Esophagus muscularis mucosa (tissue), 3 donors: ENCODE measurements at regions not wholly inside any gene's neighbourhood (a gene's known extent, or its start where the extent isn't known, plus 50 kb on each side); places are given as distances from the start of the nearest gene placed in this dataset.

Source experiments
- POLR2A ChIP-seq: fragments of 450-650 bp; IDR thresholded peaks from one replicate; pipeline ENCODE4 v1.6.1; 2017; ENCODE audit warnings: antibody characterized with exemption, moderate library complexity, mild to moderate bottlenecking, low read depth
- TF ChIP-seq, protein P1 (sequence below), 3 experiments: fragments of 200-600 bp in 2 of 3; fragments of 450-650 bp in 1 of 3; sonication (generic) in 2 of 3; IDR thresholded peaks; one replicate each; pipeline ENCODE4 v1.5.1; 2017 to 2019; ENCODE audit warnings: antibody characterized with exemption in 3 of 3, mild to moderate bottlenecking in 2 of 3, moderate library complexity in 1 of 3

DNA sequence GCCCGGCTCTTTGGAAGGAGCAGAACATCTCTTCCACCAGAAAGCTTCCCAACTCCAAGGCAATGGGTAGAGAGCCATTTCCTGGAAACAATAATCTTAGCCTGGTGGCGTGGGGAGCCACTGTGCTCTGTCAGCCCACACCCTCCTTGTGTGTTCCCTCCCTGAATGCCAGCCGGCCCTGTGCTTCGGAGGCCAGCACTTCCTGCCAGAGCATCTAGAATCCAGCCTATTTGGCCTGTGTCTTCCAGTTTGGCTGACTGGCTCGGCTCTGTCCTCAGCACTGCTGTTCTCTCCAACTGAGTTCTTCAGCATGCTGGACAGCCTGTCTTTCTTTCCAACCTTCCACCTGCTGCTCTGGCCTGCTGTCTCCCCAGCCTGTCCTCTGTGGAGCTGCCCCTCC is 349.3 kb downstream of the MFSD1 start:
- no peak for TF ChIP-seq POLR2A
- TF ChIP-seq, protein P1, sequence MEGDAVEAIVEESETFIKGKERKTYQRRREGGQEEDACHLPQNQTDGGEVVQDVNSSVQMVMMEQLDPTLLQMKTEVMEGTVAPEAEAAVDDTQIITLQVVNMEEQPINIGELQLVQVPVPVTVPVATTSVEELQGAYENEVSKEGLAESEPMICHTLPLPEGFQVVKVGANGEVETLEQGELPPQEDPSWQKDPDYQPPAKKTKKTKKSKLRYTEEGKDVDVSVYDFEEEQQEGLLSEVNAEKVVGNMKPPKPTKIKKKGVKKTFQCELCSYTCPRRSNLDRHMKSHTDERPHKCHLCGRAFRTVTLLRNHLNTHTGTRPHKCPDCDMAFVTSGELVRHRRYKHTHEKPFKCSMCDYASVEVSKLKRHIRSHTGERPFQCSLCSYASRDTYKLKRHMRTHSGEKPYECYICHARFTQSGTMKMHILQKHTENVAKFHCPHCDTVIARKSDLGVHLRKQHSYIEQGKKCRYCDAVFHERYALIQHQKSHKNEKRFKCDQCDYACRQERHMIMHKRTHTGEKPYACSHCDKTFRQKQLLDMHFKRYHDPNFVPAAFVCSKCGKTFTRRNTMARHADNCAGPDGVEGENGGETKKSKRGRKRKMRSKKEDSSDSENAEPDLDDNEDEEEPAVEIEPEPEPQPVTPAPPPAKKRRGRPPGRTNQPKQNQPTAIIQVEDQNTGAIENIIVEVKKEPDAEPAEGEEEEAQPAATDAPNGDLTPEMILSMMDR (IDR thresholded peaks at IDR 0.05): no peak
